ENCODE measurements at regions not wholly inside any gene's neighbourhood (a gene's known extent, or its start where the extent isn't known, plus 50 kb on each side); places are given as distances from the start of the nearest gene placed in this dataset.

DNA sequence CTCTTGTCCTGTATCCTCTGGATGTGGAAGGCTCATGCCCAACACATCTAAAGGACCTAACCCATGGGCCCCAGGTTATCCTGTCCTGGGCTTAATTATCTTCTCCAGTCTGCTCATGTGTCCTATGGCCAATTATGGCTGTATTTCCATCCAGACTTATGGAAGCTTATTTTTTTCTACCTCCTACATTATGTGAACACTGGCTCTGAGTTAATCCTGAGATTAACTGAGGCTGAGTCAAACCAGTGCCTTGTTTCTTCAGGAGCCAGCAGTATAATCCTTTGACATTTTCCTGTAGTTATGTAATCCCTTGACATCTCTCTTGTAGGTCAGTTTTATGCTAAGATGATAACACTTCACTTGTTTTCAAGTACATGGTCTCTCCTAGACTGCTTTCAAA is 213.6 kb downstream of the PMAIP1 start:
- ATAC-seq, result no peak
- DNase-seq (ENCODE audit: low read depth, low spot score), result no peak
- no peak for FAIRE-seq
- no TSS peak for BruUV-seq (replicated peaks)
- no peaks in the 10 kb centered on the region for H3K36me3 ChIP-seq (ENCODE audit: control insufficient read depth in 2 of 2, insufficient read depth in 2 of 2, low read length in 1 of 2)
- in situ Hi-C loops (cut with MboI) (no loop called here), intact Hi-C loops (cut with micrococcal nuclease; ENCODE audit: unreplicated experiment) (no loop called here)
- ChIA-PET POLR2A (no interaction called here), SMC1A (ENCODE audit: uncharacterized antibody, unreplicated experiment) (no interaction called here), CTCF (interaction anchor here (1.1 kb wide), 1 partner anchor 28 kb away, joined by 3 read pairs; no protein-coding TSS in a partner anchor), RAD21 (ENCODE audit: unreplicated experiment) (no interaction called here)
- H3K9ac ChIP-seq (ENCODE audit: control insufficient read depth, insufficient read depth, low read length), result no peak overlapping the region
- no peaks in the 10 kb centered on the region for H3K27me3 ChIP-seq (replicated peaks in 1 of 2; ENCODE audit: control insufficient read depth in 2 of 2, insufficient read depth in 2 of 2, low read length in 1 of 2)
- no peak overlapping the region for H3K4me3 ChIP-seq
- no peaks in the 10 kb centered on the region for H3K4me1 ChIP-seq (ENCODE audit: control insufficient read depth, insufficient read depth, low read length)
- H2AFZ ChIP-seq (ENCODE audit: control insufficient read depth, low read depth, low read length), result no peak overlapping the region
- H3K79me2 ChIP-seq (ENCODE audit: control insufficient read depth, insufficient read depth, low read length), result no peaks in the 10 kb centered on the region
- no peak overlapping the region for H3K27ac ChIP-seq (ENCODE audit: control insufficient read depth, insufficient read depth)
- no peaks in the 10 kb centered on the region for H3K9me3 ChIP-seq (replicated peaks; ENCODE audit: control insufficient read depth, insufficient read depth, low read length)
- TF ChIP-seq EGR1 (IDR thresholded peaks at IDR 0.05; ENCODE audit: borderline replicate concordance in 1 of 2, low read depth in 2 of 2, low read length in 2 of 2), result no peak
- TF ChIP-seq NKRF (conservative IDR thresholded peaks at IDR 0.05), result no peak
- H3K4me2 ChIP-seq (ENCODE audit: control insufficient read depth, insufficient read depth), result no peak overlapping the region
- no peaks in the 10 kb centered on the region for H4K20me1 ChIP-seq (ENCODE audit: control insufficient read depth, insufficient read depth)

- in situ Hi-C loops (cut with MboI) (no loop called here), intact Hi-C loops (cut with micrococcal nuclease; ENCODE audit: unreplicated experiment) (no loop called here)
- Histone ChIP-seq H3K9me3 (replicated peaks; ENCODE audit: control insufficient read depth, insufficient read depth, low read length) (no peaks in the 10 kb centered on the region), H3K9ac (ENCODE audit: control insufficient read depth, insufficient read depth, low read length) (no peak overlapping the region), H3K27ac (ENCODE audit: control insufficient read depth, insufficient read depth) (no peak overlapping the region), H2AFZ (ENCODE audit: control insufficient read depth, low read depth, low read length) (no peak overlapping the region), H3K4me1 (ENCODE audit: control insufficient read depth, insufficient read depth, low read length) (no peaks in the 10 kb centered on the region), H3K36me3 (ENCODE audit: control insufficient read depth in 2 of 2, insufficient read depth in 2 of 2, low read length in 1 of 2) (no peaks in the 10 kb centered on the region), H3K27me3 (replicated peaks in 1 of 2; ENCODE audit: control insufficient read depth in 2 of 2, insufficient read depth in 2 of 2, low read length in 1 of 2) (no peaks in the 10 kb centered on the region), H3K79me2 (ENCODE audit: control insufficient read depth, insufficient read depth, low read length) (no peaks in the 10 kb centered on the region), H4K20me1 (ENCODE audit: control insufficient read depth, insufficient read depth) (no peaks in the 10 kb centered on the region), H3K4me2 (ENCODE audit: control insufficient read depth, insufficient read depth) (no peak overlapping the region), H3K4me3 (no peak overlapping the region)
- WGBS (ENCODE audit: insufficient coverage, insufficient replicate concordance, low lambda C conversion rate, missing lambda C conversion rate), result 34% methylated on average over 5 of the region's 5 CpGs
- SMC1A ChIA-PET (ENCODE audit: uncharacterized antibody, unreplicated experiment), result no interaction called here
- ATAC-seq (no peak), DNase-seq (ENCODE audit: low read depth, low spot score) (no peak), FAIRE-seq (no peak)
- no TSS peak for BruUV-seq (replicated peaks)
- RAD21 ChIA-PET (ENCODE audit: unreplicated experiment), result no interaction called here
- CTCF ChIA-PET, result interaction anchor here (0.7 to 1.1 kb wide), 2 partner anchors 27 to 427 kb away, joined by 3 read pairs; no protein-coding TSS in a partner anchor
- POLR2A ChIA-PET, result interaction anchor here (0.5 to 0.6 kb wide), 2 partner anchors 17 to 1488 kb away, joined by 3 read pairs; no protein-coding TSS in a partner anchor
- TF ChIP-seq SIX5 (IDR thresholded peaks at IDR 0.05; ENCODE audit: low read depth, low read length, severe bottlenecking), result no peak
- no peak for TF ChIP-seq KDM1A (IDR thresholded peaks at IDR 0.05; ENCODE audit: borderline replicate concordance)
- TF ChIP-seq EGR1 (IDR thresholded peaks at IDR 0.05; ENCODE audit: borderline replicate concordance in 1 of 2, low read depth in 2 of 2, low read length in 2 of 2), result no peak
- TF ChIP-seq SMARCA5 (IDR thresholded peaks at IDR 0.05), result no peak
- TF ChIP-seq ZSCAN29 (IDR thresholded peaks at IDR 0.05), result no peak
- TF ChIP-seq RAD51 (IDR thresholded peaks at IDR 0.05), result no peak
- no peak for TF ChIP-seq PAX8 (IDR thresholded peaks at IDR 0.05)
- TF ChIP-seq, protein P1, sequence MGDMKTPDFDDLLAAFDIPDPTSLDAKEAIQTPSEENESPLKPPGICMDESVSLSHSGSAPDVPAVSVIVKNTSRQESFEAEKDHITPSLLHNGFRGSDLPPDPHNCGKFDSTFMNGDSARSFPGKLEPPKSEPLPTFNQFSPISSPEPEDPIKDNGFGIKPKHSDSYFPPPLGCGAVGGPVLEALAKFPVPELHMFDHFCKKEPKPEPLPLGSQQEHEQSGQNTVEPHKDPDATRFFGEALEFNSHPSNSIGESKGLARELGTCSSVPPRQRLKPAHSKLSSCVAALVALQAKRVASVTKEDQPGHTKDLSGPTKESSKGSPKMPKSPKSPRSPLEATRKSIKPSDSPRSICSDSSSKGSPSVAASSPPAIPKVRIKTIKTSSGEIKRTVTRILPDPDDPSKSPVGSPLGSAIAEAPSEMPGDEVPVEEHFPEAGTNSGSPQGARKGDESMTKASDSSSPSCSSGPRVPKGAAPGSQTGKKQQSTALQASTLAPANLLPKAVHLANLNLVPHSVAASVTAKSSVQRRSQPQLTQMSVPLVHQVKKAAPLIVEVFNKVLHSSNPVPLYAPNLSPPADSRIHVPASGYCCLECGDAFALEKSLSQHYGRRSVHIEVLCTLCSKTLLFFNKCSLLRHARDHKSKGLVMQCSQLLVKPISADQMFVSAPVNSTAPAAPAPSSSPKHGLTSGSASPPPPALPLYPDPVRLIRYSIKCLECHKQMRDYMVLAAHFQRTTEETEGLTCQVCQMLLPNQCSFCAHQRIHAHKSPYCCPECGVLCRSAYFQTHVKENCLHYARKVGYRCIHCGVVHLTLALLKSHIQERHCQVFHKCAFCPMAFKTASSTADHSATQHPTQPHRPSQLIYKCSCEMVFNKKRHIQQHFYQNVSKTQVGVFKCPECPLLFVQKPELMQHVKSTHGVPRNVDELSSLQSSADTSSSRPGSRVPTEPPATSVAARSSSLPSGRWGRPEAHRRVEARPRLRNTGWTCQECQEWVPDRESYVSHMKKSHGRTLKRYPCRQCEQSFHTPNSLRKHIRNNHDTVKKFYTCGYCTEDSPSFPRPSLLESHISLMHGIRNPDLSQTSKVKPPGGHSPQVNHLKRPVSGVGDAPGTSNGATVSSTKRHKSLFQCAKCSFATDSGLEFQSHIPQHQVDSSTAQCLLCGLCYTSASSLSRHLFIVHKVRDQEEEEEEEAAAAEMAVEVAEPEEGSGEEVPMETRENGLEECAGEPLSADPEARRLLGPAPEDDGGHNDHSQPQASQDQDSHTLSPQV (IDR thresholded peaks at IDR 0.05), result no peak
- no peak for TF ChIP-seq BRCA1 (IDR thresholded peaks at IDR 0.05; ENCODE audit: low read depth, low read length)
- no peak for TF ChIP-seq TCF7 (IDR thresholded peaks at IDR 0.05; ENCODE audit: borderline replicate concordance)
- TF ChIP-seq NFYA (IDR thresholded peaks at IDR 0.05; ENCODE audit: borderline replicate concordance, low read depth, low read length), result no peak
These were observed 212.6 kb downstream of the PMAIP1 start for GRCh38 chr18:60112369-60112768.

Data from GM12878 (cell line).